ENCODE measurements at regions not wholly inside any gene's neighbourhood (a gene's known extent, or its start where the extent isn't known, plus 50 kb on each side); places are given as distances from the start of the nearest gene placed in this dataset.

DNA sequence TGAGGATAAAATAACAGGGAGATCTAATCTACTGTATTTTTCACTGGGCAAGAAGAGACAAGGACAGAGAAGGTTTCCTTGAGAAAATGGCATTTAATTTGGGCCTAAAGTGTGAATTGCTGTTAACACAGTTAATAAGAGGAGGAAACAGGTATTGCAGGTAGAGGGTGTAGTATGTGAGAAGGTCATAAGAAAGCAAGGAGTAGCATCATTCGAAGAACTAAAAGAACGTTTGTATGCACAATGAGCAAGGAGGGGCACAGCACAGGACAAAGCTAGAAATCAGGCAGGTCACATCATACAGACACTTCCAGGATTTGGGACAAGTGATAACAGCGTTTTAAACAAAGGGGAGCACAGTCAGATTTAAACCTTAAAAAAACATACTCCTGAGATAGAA is 85.1 kb upstream of the PLEKHA5 start:
- TF ChIP-seq ZFX (IDR thresholded peaks at IDR 0.05; ENCODE audit: borderline replicate concordance): no peak
- TF ChIP-seq, protein P1, sequence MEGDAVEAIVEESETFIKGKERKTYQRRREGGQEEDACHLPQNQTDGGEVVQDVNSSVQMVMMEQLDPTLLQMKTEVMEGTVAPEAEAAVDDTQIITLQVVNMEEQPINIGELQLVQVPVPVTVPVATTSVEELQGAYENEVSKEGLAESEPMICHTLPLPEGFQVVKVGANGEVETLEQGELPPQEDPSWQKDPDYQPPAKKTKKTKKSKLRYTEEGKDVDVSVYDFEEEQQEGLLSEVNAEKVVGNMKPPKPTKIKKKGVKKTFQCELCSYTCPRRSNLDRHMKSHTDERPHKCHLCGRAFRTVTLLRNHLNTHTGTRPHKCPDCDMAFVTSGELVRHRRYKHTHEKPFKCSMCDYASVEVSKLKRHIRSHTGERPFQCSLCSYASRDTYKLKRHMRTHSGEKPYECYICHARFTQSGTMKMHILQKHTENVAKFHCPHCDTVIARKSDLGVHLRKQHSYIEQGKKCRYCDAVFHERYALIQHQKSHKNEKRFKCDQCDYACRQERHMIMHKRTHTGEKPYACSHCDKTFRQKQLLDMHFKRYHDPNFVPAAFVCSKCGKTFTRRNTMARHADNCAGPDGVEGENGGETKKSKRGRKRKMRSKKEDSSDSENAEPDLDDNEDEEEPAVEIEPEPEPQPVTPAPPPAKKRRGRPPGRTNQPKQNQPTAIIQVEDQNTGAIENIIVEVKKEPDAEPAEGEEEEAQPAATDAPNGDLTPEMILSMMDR (IDR thresholded peaks at IDR 0.05): no peak
- H3K27ac ChIP-seq: no peak overlapping the region

DNA sequence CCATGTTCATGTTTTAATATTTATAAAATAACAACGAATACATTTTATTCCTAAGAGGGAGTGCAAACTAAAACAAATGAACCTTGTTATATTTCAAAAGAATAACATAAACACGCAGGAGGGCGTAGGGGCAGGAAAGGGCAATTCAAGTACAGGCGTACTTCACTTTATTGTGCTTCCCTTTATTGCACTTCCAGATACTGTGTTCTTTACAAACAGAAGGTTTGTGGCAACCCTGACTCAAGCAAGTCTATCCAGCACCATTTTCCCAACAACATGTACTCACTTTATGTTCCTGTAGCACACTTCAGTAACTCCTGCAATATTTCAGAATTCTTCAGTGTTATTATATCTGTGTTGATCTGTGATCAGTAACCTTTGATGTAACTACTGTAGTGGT is 84.6 kb upstream of the PLEKHA5 start:
- TF ChIP-seq, protein P1 (IDR thresholded peaks at IDR 0.05): no peak
- TF ChIP-seq ZFX (IDR thresholded peaks at IDR 0.05; ENCODE audit: borderline replicate concordance): no peak
- no peak overlapping the region for H3K27ac ChIP-seq

DNA sequence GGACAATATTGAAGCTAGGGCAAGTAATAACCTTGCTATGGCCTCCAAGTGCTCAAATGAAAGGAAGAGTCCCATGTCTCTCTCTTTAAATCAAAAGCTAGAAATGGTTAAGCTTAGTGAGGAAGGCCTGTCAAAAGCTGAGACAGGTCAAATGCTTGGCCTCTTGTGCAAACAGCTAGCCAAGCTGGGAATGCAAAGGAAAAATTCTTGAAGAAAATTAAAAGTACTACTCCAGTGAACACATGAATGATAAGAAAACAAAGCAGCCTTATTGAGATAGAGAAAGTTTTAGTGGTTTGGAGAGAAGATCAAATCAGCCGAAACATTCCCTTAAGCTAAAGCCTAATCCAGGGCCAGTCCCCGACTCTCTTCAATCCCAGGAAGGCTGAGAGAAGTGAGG is 84.1 kb upstream of the PLEKHA5 start:
- H3K27ac ChIP-seq: no peak overlapping the region
- no peak for TF ChIP-seq ZFX (IDR thresholded peaks at IDR 0.05; ENCODE audit: borderline replicate concordance)
- TF ChIP-seq, protein P1 (IDR thresholded peaks at IDR 0.05): no peak

DNA sequence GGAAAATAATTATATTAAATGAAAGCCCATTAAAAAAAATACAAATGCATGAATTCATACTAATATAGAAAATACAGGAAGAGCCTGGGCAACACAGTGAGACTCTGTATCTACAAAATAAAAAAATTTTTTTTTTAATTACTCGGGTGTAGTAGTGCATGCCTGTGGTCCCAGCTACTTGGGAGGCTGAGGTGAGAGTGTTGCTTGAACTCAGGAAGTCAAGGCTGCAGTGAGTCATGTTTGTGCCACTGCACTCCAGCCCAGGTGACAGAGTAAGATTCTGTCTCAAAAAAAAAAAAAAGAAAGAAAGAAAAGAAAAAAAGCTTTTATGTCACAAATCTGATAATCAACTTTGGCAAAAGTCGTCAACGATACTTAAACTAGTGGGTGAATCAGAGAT is 80.6 kb upstream of the PLEKHA5 start:
- no peak for TF ChIP-seq ZFX (IDR thresholded peaks at IDR 0.05; ENCODE audit: borderline replicate concordance)
- TF ChIP-seq, protein P1 (IDR thresholded peaks at IDR 0.05): no peak
- no peak overlapping the region for H3K27ac ChIP-seq

DNA sequence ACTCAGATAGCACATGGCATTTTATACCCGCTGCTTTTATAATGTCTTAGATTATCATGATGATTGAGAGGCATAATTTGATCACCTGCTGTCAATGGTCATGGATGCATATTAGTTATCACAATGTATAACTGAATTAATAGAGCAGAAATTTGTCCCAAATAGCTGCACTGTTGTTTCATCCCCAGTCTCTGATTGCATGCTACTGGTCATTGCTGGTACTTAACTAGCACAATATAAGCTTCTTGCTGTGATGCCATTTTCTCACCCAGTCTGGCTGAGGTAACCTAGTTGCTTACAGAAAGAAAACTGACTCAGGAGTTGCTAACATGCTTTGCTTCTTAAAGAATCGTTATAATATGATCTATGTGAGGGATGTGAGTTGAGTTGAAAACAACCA is 76.8 kb upstream of the PLEKHA5 start:
- TF ChIP-seq, protein P1 (IDR thresholded peaks at IDR 0.05): no peak
- no peak for TF ChIP-seq ZFX (IDR thresholded peaks at IDR 0.05; ENCODE audit: borderline replicate concordance)
- H3K27ac ChIP-seq: no peak overlapping the region

DNA sequence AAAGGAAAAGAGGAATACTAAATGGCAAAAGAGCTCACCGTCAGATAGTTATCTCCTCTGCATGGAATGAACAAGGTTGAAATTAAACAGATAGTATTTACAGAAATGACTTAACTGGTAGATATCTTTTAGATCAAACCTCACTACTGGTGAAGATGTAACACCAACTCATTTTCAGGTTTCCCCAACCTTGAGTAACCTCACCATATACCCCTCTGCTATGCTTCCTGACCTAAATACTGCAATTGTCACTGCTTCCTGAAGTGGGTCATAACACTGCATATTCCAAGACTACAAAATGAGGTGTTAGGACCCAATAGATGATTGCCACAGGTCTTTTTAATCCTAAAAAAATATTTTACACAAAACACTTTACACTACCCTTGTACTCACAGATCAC is 76.3 kb upstream of the PLEKHA5 start:
- no peak overlapping the region for H3K27ac ChIP-seq
- TF ChIP-seq ZFX (IDR thresholded peaks at IDR 0.05; ENCODE audit: borderline replicate concordance): no peak
- TF ChIP-seq, protein P1 (IDR thresholded peaks at IDR 0.05): no peak

DNA sequence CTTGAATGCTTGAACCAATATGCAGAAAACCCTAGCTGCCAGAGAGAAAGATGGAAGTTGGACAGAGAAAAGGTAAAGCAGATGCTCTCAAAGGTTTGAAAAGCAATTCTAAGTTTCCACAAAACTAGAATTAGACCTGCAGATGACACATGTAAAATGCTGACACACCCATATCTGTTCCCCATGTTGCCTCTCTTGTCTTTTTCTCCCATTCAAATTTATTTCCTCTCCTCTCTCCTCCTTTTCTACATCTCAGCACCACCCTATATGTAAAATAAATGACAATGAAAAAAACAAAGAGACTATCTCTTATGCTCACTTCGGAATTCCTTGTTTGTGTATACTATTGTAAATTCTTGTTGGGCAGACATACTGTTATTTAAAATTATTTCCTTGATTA is 75.5 kb upstream of the PLEKHA5 start:
- H3K27ac ChIP-seq: no peak overlapping the region
- no peak for TF ChIP-seq ZFX (IDR thresholded peaks at IDR 0.05; ENCODE audit: borderline replicate concordance)
- TF ChIP-seq, protein P1 (IDR thresholded peaks at IDR 0.05): no peak
